CD4-positive, alpha-beta T cell treated with Interferon alpha-2 for 1 hour (primary cell): ENCODE measurements at regions not wholly inside any gene's neighbourhood (a gene's known extent, or its start where the extent isn't known, plus 50 kb on each side); places are given as distances from the start of the nearest gene placed in this dataset.
A peak's percentile ranks its signal among the peaks of the same experiment; 100 is the strongest.

Experiments
- DNase-seq, 2 donors: peaks; one replicate each; pipeline ENCODE4 v3.0.0-alpha.2; 2020 to 2022

- DNase-seq, result peak; percentile 70 to 82
These were observed 94.0 kb upstream of the RFC3 start for GRCh38 chr13:33723772-33724435.

DNA sequence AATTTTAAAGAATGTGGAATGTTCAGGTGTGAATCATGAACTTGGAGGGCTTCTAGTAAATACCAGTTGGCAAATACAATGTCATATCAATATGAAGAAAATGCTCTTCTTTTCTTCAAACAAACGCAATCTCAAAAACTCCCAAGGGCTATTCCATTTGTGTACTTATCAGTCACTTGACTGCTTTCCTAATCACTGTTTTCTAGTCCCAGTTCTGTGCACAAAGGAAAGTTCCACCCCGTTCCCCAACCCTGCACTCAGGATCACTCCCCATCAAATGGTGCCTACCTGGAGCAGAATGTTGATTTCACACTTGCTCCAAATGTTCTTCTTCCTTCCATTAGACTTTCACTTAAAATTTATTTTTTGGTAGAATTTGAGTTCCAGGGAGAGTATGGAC lies 92.6 kb upstream of the RFC3 start:
- DNase-seq, result no peak

DNA sequence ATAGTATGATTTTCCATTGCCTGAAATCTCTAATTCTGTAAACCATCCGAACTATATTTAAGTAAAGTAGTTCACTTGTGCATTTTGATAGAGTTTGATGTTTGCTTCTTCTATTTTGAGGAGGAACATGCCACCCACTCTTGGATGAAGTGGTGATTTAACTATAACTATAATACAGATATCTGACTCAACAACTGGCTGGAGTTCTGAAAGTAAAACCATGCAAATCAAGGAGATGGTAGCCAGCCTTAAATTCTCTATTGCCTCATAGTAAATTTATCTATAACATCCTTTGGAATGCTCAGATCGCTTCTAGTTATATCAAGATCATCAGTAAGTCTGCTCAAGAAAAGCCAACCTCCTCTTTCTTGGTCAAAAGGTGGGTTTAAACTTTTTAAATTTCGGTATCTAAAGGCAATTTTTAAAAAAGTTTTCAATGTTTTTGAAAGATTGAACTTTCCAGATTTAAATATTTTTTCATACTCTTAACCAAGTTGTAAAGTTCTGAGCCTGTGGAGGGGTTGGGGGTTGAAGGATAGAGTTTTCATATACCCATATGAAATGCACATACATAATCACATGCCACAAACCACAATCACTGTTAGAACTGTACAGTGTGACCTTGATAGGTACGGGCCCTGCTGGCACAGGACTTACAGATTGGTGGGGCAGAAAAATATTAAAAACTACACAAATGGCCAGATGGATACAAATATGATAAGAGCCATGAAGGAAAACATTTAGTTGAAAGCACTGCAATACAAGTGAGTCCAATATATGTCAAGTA lies 90.5 kb upstream of the RFC3 start:
- no peak for DNase-seq

DNA sequence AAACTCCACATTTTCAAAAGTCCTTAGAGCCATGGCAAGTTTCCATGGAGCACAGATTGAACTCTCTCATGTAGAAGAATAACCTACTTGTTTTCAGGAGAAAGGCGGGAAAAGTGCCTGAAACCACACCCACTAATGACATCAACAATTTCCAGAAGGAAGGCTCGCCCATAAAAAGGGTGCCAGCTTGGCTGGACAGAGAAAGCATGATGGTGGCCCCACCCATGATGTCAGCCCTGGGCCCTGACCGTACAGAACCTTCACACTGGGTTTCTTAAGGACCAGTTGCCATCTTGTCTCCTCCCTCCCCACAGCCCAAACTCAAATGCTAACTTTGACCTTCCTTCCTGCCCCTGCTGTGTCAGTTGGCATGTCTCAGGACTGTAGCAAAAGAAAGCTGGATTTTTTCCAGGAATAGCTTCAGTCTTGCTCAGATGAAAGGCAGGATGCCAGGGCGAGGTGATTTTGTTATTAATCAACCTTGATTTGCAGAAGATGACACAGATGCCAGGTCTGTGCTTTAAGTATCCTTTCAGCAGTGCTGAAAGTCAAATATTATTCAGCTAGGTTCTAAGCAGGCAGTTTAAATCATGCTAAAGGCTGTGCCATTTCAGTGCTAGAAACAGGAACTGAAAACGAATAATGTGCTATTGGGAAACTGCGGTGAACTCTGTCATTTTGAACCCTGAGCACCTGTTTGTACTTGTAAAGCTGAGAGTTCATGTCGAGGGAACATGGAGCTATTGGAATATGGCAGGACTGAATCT lies 89.5 kb upstream of the RFC3 start:
- DNase-seq, result peak in 1 of 2 donors; percentile 8

DNA sequence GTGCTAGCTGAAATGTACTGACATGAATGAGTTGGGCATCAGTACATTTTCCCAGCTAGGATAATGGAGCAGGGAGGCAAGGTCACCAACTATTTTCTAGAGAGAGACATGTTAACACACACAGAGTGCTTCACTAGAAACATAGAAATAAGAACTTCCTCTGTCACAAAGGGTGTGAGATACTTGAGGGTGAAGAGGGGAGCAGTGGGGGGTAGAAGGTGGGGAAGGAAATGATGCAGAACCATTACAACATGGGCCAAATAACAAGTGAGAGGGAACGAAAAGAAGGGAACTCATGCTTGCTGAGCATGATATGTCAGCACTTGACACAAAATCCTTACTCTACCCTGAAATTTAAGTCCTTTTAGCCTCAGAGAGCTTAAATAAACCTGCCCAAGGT lies 87.8 kb upstream of the RFC3 start:
- DNase-seq, result peak in 1 of 2 donors; percentile 29

DNA sequence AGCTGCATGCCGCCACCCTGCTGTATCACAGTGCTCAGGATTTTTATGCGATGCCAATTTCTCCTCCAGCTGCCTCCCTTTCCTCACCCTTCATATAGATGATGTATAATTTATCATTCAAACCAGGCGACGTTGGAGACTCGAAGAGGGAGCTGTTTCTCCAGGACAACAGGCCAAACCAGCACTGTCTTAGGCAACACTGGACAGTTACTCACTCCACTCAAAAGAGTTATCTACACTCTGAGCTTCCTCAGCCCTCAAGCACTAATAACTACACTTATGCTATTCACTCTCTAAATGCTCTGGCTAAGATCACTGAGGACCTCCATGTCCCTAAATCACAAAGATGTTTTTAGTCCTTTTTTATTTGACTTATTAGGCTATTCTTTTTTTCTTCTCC lies 87.3 kb upstream of the RFC3 start:
- no peak for DNase-seq

DNA sequence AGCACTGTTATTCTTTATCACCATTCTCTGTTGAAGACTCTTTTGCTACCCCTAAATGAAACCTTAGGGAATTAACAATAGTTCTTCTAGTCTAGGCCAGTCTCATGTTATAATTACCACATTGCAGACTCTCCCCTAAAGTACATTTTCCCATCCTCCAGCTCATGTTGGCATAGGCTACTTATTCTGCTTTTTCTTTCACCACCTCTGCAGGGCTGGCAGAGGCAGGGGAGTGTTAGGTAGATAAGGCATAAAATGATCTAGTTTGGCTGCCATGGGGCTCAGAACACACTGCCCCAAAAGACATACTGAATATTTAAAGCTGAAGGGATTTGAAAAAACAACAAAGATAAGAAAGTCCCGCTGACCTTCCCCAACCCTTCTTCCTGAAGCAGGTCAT lies 82.7 kb upstream of the RFC3 start:
- DNase-seq, result no peak

DNA sequence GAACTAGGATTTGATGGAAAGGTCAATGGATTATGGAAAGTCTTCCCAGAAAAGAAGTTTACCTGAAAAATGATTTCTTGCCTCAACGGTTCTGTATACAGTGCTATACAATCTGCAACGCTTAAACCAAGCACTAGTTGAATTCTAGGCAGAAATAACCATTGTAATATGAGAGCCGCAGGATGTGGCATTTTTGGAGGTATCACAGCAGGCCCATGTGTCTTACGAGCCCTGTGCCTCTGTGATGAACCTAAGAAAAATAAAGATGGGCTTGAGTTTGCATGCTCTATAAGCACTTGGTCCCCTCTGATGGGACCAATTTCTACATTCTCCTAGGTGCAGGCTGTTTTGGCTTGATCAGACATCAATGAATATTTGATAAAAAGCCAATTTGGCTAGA lies 78.7 kb upstream of the RFC3 start:
- DNase-seq, result no peak

DNA sequence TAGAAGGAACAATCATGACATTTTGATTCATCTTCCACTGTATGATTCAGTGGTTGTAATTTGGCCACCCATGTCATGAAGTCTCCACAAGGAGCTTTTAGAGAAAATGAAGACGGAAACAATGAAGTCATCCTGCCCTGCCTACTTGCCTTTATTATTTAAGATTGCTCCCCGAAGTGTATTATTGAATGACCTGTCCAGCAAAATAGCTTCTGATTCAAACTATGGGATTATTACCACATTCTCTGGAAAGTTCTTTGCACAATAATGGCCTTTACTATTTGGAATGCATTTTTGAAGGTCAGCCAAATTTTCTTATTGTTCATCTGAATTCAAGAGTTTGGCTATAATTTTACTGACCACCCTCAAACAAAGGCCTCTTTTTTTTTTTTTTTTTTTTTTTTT lies 77.8 kb upstream of the RFC3 start:
- no peak for DNase-seq

DNA sequence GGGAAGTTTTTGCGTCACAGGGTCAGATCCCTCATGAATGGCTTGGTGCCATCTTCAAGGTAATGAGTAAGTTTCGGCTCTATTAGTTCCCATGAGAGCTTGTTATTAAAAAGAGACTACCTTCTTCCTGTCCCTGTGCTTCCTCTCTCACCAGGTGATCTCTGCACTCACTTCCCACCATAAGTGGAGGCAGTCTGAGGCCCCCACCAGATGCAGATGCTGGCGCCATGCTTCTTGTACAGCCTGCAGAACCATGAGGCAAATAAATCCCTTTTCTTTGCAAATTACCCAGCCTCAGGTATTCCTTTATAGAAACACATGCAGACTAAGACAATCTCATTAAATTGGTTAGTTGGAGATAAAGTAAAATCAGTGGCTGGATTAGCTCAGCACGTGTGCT lies 75.6 kb upstream of the RFC3 start:
- DNase-seq, result no peak

GRCh38 chr13:33743438-33744368 lies 74.2 kb upstream of the RFC3 start:
- DNase-seq, result peak in 1 of 2 donors; percentile 28

DNA sequence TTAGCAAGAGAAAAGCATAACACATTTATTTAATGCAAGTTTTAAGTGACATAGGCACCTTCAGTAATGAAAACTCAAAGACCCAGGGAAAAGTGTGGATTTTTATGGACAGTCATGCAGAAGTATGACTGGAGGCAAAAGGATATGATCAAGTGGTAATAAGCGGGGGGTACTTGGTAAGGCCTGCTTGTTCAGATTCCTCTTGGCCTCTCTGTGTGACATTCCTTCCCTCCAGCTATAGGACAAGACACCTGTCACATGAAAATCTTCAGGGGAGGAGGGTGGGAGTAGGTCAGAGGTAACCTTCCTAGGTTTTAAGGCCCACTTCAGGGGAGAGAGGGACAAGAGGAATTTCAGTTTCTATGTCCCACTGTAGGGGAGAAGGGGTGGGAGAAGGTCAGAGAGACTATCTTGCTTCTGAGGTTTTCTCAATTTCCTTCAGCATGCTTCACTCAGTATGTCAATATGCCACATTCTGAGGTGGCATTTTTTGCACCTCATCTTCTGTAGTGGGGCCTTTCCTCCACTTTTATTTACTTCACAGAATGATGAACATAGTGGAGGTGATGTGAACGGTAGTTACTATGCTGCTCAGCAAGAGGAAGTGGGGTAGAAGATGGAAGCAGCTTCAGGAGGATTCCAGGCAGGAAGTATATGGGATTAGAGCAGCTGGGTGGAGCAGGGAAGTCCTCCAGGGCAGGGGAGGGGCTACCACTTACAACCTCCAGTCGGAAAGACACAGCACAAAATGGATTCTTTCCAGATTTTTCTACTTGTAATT lies 73.2 kb upstream of the RFC3 start:
- DNase-seq, result no peak

GRCh38 chr13:33745370-33746324 lies 72.3 kb upstream of the RFC3 start:
- no peak for DNase-seq

- no peak for DNase-seq
These were observed 71.1 kb upstream of the RFC3 start for GRCh38 chr13:33746867-33747266.

GRCh38 chr13:33751151-33751550 lies 66.8 kb upstream of the RFC3 start:
- no peak for DNase-seq

DNA sequence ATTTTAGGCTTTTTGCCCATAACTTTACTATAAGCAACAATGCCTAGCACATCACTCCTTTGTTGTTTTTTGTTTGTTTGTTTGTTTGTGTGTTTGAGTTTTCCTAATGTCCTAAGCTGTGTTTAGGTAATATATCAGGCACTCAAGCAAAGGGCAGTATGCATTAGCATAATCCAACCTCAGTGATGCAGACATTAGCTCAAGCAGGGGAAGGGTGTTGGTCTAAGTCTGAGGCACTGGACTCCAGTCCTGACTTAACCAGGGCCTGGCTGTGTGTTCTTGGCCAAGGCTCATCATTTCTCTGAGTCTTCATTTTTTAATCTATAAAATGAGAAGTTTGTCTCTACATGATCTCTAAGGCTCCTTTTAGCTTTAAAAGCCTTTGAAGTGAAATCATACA lies 65.9 kb upstream of the RFC3 start:
- DNase-seq, result no peak

- DNase-seq, result no peak
These were observed 65.4 kb upstream of the RFC3 start for GRCh38 chr13:33752597-33752996.

- no peak for DNase-seq
These were observed 61.0 kb upstream of the RFC3 start for GRCh38 chr13:33756929-33757328.

DNA sequence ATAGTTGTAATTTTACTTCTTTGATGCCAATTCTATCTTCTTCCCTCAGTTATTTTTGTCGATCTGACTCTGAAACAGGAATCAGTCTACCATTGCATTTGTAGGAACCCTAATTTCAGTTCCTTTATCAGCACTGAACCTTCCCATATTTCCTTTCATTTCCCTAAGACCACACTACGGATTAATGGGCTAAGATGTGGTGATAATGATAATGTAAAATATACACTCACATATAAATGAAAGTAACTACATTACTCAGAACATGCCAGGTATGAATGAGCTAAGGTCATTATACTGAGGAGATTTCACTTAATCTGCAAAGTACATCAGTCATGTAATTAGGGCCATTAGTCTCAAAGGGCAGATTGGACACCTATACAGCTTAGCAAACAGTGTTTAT lies 60.2 kb upstream of the RFC3 start:
- DNase-seq, result no peak

DNA sequence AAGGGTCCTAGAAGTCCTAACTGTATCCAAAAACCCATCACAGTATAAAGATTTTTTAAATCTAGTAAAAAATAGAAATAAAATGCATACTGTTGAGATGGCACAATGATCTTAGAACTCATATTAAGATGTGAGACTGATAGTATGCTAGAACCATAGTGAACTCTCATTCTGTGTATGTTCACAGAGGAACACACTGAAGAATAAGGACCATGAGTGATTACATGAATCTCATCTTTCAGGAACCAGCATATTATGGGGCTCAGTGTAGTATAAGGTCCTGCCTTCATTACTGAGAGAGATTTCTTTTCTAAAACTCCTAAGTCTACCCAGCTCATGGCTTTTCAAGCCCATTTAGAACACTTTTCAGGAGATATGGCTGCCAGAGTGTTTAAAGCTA lies 59.8 kb upstream of the RFC3 start:
- DNase-seq, result no peak

GRCh38 chr13:33761740-33762139 lies 56.2 kb upstream of the RFC3 start:
- DNase-seq, result no peak
